Muscle layer of duodenum (tissue), 2 donors: ENCODE measurements at regions not wholly inside any gene's neighbourhood (a gene's known extent, or its start where the extent isn't known, plus 50 kb on each side); places are given as distances from the start of the nearest gene placed in this dataset.

Source experiments
- H3K27ac ChIP-seq: one replicate; pipeline ENCODE4 v1.7.0; 2013; ENCODE audit warnings: mild to moderate bottlenecking, low read length
- H3K27me3 ChIP-seq: one replicate; pipeline ENCODE4 v1.7.0; 2013; ENCODE audit warnings: low read depth, mild to moderate bottlenecking, control low read depth, low read length
- H3K36me3 ChIP-seq, 2 donors: one replicate each; pipeline ENCODE4 v1.7.0; 2013; ENCODE audit warnings: low read length in 2 of 2, control low read depth in 1 of 2, mild to moderate bottlenecking in 1 of 2; ENCODE audit not compliant: insufficient read depth in 2 of 2, control insufficient read depth in 1 of 2
- H3K4me1 ChIP-seq, 2 donors: one replicate each; pipeline ENCODE4 v1.7.0; 2013; ENCODE audit warnings: low read length in 2 of 2, mild to moderate bottlenecking in 2 of 2, control low read depth in 1 of 2, moderate library complexity in 1 of 2; ENCODE audit not compliant: insufficient read depth in 2 of 2, control insufficient read depth in 1 of 2
- H3K4me3 ChIP-seq, 2 donors: one replicate each; pipeline ENCODE4 v1.7.0; 2013; ENCODE audit warnings: low read length in 2 of 2, low read depth in 1 of 2, mild to moderate bottlenecking in 1 of 2
- H3K9me3 ChIP-seq, 2 donors: one replicate each; pipeline ENCODE4 v1.7.0; 2013; ENCODE audit warnings: low read length in 2 of 2, control low read depth in 1 of 2, mild to moderate bottlenecking in 1 of 2; ENCODE audit not compliant: control insufficient read depth in 1 of 2
- donor health status: healthy.

DNA sequence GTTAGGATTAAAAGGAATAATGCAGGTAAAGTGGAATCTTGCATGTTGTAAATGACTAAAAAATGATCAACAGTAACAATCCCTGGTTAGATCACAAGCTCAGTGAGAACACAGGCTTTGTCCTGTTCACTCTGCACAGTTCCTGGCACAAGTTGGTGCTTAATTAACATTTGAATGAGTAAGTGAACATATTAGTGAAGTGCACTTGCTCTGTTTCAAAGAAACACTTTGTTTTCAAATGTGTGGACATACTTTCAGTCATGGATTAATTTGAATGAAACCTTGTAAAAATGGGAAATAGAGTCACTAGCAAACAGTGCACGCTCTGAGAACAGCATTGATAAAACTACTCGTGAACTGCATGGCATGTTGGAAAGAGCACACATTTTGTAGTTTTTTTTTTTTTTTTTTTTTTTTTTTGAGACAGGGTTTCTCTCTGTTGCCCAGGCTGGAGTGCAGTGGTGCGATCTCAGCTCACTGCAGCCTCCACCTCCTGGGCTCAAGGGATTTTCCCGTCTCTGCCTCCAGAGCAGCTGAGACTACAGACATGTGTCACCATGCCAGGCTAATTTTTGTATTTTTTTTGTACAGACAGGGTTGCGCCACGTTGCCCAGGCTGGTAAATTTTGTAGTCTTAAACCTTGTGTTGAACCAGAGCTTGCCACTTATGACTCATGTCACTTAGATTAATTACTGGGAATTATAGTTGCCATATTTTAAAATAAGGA lies 159.9 kb downstream of the LURAP1L start:
- Histone ChIP-seq H3K36me3 (no peaks in the 10 kb centered on the region), H3K4me3 (no peak overlapping the region), H3K9me3 (no peaks in the 10 kb centered on the region), H3K27me3 (no peaks in the 10 kb centered on the region), H3K4me1 (no peaks in the 10 kb centered on the region), H3K27ac (no peak overlapping the region)

DNA sequence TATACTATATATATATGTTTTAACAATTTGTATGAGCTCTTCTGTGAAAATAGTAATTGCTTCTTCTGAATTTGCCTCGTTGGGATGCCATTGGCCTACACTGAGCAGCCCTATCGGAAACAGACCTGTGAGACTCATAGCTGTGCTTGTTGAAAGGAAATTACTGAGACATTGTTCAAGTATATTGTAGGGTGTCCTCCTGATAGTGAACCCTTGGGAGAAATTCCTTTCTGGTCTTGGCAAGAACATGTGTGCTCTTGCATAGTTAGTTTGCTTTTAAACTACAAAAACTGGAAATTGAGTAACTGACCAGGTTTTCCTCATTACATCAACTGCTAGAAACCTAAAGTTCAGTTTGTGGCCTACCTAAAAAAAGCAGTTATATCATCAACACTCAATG lies 160.9 kb downstream of the LURAP1L start:
- H3K4me1 ChIP-seq = no peaks in the 10 kb centered on the region
- no peaks in the 10 kb centered on the region for H3K9me3 ChIP-seq
- no peak overlapping the region for H3K27ac ChIP-seq
- H3K36me3 ChIP-seq = no peaks in the 10 kb centered on the region
- no peak overlapping the region for H3K4me3 ChIP-seq
- no peaks in the 10 kb centered on the region for H3K27me3 ChIP-seq

DNA sequence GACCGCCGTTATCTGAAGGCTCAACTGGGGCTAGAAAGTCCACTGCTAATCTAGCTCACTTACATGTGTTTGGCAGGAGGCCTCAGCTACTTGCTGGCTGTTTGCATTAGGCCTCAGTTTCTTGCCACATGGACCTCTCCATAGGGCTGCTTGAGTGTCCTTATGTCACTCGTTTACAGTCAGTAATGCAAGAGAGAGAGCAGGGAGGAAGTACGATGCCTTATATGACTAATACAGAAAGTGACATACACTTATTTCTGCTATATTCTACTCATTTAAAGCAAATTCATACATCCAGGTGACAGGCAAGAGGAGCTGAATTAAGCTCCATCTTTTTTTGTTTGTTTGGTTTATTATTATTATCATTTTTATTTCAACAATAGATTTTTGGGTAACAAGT lies 179.6 kb downstream of the LURAP1L start:
- Histone ChIP-seq H3K4me3 (no peak overlapping the region), H3K4me1 (no peaks in the 10 kb centered on the region), H3K27me3 (no peaks in the 10 kb centered on the region), H3K27ac (no peak overlapping the region), H3K9me3 (peaks cover 0 to 8% of the 10 kb centered on the region in 2 donors), H3K36me3 (no peaks in the 10 kb centered on the region)

DNA sequence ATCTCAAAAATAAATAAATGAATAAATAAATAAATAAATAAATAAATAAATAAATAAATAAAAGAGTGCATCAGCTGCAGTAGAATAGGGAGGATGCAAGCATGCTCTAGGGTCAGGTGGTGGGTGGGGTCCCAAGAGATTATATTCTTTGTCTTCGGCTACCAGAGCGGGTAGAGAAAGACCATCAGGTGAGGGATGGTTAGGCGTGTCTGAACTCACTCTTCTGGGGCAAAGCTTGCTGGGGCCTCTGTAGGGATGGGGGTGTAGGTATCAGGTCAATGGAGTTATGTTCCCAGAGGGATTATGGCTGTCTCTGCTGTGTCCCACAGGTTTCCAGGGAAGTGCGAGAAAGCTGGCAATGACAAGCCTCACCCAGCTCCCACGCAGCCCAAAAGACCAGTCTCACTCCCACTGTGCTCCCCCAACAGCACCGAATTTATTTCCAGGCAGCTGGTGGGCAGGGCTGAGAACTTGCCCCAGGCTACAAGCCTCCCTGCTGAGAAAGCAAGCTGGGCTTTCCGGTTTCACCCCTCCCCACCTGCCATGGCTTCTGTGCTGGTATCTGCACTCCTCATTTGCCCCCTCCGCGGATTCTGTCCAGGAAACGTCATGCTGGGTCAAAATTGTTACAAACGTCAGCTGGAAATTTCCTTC lies 180.8 kb downstream of the LURAP1L start:
- Histone ChIP-seq H3K27me3 (no peaks in the 10 kb centered on the region), H3K4me1 (no peaks in the 10 kb centered on the region), H3K27ac (no peak overlapping the region), H3K9me3 (peaks cover 0 to 8% of the 10 kb centered on the region in 2 donors), H3K4me3 (no peak overlapping the region), H3K36me3 (no peaks in the 10 kb centered on the region)

DNA sequence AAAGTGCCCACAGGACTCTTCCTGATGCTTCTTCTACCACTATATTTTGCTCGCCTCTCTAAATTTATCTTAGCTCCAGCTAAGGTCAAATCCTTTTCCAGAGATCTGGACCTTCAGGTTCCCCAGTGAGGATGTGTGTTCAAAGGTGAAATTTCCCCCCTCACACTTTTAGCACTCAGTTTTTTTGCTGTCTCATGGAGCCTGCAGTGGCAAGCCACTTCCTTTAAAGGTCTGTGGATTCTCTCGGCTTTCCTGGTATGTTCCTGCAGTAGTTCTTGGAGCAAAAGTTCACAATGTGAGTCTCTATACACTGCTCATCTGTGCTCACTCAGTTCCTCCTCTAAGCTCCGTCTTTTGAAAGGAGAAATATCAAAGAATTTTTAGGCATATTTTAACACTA lies 181.4 kb downstream of the LURAP1L start:
- Histone ChIP-seq H3K27me3 (no peaks in the 10 kb centered on the region), H3K36me3 (no peaks in the 10 kb centered on the region), H3K4me3 (no peak overlapping the region), H3K4me1 (no peaks in the 10 kb centered on the region), H3K27ac (no peak overlapping the region), H3K9me3 (peaks cover 0 to 8% of the 10 kb centered on the region in 2 donors)

DNA sequence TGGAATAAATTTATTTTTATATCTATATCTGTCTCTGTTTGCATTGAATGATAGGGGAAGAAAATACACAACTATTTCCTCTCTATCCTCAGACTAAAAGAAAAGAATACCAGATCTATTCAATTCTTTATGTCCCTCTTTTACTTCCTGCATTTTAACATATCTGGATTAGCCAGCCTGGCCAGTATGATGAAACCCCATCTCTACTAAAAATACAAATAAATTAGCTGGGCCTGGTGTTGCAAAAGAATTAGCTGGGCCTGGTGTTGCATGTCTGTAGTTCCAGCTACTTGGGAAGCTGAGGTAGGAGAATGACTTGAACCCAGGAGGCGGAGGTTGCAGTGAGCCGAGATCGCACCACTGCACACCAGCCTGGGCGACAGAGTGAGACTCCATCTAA lies 182.0 kb downstream of the LURAP1L start:
- Histone ChIP-seq H3K4me1 (no peaks in the 10 kb centered on the region), H3K36me3 (no peaks in the 10 kb centered on the region), H3K27me3 (no peaks in the 10 kb centered on the region), H3K4me3 (no peak overlapping the region), H3K27ac (no peak overlapping the region), H3K9me3 (peaks cover 0 to 8% of the 10 kb centered on the region in 2 donors)

DNA sequence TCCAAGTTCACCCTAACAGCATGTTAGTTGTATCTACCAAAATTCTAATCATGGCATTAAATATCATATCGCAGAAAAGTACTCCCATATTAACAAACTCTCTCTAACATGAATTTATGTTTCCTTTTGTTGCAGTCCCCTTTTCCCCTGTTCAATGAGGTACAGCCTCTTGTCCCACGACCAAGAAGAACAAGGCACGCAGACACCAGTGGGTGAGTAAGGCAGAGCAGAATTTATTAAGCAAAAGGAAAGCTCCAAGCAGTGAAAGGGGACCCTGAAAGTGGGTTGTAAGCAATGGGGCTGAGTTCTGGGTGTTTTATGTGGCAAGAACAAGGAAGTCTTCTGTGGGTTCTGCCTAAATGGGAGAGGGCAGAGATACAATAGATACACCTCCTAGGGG lies 183.5 kb downstream of the LURAP1L start:
- peaks cover 0 to 8% of the 10 kb centered on the region in 2 donors for H3K9me3 ChIP-seq
- no peak overlapping the region for H3K27ac ChIP-seq
- no peak overlapping the region for H3K4me3 ChIP-seq
- no peaks in the 10 kb centered on the region for H3K27me3 ChIP-seq
- H3K4me1 ChIP-seq = no peaks in the 10 kb centered on the region
- no peaks in the 10 kb centered on the region for H3K36me3 ChIP-seq

DNA sequence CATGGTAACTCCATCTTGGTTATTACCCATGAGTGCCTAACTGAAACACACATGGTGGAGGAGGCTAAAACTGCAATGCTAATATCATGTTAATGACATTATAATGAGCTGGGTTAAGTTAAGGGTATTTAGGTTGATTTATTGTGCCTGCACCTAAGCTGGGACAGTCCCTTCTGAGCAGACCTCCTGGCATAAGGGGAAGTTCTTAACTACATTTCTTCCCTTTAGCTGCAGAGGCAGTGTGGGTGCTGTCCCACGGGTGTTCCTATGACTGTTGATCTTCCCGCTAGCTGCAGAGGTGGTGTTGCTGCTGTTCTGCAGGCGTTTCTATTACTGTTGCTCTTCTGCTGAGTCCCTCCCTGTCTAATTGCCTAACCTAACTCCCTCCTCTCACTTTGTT lies 183.9 kb downstream of the LURAP1L start:
- no peak overlapping the region for H3K27ac ChIP-seq
- peaks cover 0 to 8% of the 10 kb centered on the region in 2 donors for H3K9me3 ChIP-seq
- no peak overlapping the region for H3K4me3 ChIP-seq
- H3K4me1 ChIP-seq = no peaks in the 10 kb centered on the region
- H3K27me3 ChIP-seq = no peaks in the 10 kb centered on the region
- no peaks in the 10 kb centered on the region for H3K36me3 ChIP-seq

DNA sequence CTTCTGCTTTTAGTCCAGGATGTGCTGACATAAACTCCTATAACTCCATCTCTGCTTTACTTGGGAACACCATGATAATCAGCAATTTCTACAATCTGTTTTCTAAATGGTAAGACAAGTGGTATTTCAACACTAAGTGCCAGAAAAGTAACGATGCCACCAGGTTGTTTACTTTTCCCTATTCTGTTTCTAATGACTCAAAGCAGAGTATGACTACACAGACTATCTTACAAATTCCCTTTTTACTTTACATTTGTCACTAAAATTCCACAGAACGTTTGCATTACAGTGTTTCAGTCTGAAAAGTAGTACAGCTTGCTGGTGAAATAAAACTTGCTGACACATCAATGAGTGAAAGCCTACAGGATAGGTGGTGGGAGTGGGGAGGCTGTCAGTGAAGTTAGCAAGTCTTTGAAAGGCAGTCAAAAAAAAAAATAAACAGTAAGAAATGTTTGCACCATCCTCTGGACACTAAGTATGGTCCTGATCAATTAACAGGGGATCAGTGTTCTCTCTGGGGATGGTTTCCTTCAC lies 186.5 kb downstream of the LURAP1L start:
- Histone ChIP-seq H3K4me1 (no peaks in the 10 kb centered on the region), H3K27ac (no peak overlapping the region), H3K27me3 (no peaks in the 10 kb centered on the region), H3K36me3 (no peaks in the 10 kb centered on the region), H3K9me3 (peaks cover 0 to 8% of the 10 kb centered on the region in 2 donors), H3K4me3 (no peak overlapping the region)

DNA sequence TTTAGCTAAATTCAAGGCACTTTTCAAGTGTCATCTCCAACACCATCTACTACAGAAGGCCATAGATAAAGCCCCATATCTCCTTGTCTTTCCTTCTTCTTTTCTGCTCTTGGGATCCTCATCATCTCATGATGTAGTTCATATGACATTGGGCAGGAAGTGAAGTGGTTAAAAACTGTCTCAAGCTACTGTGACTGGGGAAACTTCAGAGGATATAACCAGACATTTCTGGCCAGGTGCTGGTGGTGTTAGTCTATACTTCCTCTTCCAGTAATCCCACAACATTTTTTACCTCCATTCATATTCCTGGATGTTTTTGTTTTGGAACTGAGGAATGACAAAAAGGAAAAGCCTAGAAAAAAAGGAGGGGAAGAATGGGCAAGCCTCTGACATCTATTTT lies 188.7 kb downstream of the LURAP1L start:
- no peaks in the 10 kb centered on the region for H3K4me1 ChIP-seq
- H3K27ac ChIP-seq = peak overlapping the region; percentile 16
- H3K4me3 ChIP-seq = no peak overlapping the region
- H3K36me3 ChIP-seq = no peaks in the 10 kb centered on the region
- no peaks in the 10 kb centered on the region for H3K9me3 ChIP-seq
- no peaks in the 10 kb centered on the region for H3K27me3 ChIP-seq

DNA sequence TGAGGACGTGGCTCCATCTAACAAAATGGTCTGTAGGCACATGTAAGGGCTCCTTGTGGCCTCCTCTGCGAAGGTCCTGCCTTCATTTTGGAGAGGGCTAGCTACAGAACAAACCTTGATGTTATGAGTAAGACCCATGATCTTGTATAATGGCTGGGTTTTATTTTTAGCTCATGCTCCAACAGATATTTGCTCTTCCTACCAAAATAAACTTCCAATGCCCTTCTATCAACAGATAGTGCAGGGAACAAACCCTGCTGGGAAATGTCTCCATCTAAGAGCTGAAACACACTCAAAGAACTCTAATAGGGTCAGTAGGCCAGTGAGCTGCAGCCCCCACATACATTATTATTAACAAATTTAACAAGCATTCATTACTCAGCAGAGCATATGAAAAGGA lies 189.5 kb downstream of the LURAP1L start:
- Histone ChIP-seq H3K27ac (no peak overlapping the region), H3K36me3 (no peaks in the 10 kb centered on the region), H3K27me3 (no peaks in the 10 kb centered on the region), H3K9me3 (no peaks in the 10 kb centered on the region), H3K4me1 (no peaks in the 10 kb centered on the region), H3K4me3 (no peak overlapping the region)
